HEK293 (cell line): ENCODE measurements at regions not wholly inside any gene's neighbourhood (a gene's known extent, or its start where the extent isn't known, plus 50 kb on each side); places are given as distances from the start of the nearest gene placed in this dataset.

Source experiments
- CTCF ChIA-PET: fragments of 350-600 bp; formaldehyde crosslinking; extraction: SDS; loops from one replicate; lab custom pipeline; 2021; ENCODE audit warnings: antibody characterized with exemption; lab: Yijun Ruan, JAX
- POLR2A ChIA-PET: fragments of 300-600 bp; formaldehyde crosslinking; extraction: SDS; loops from one replicate; lab custom pipeline; 2020; ENCODE audit warnings: antibody characterized with exemption, inconsistent platforms; lab: Yijun Ruan, JAX
- H3K27ac ChIP-seq: fragments of 200-500 bp; sonication (Bioruptor generic); 2 replicates; pipeline ENCODE4 v1.5.1; 2014; ENCODE audit warnings: low read depth, low read length, control low read depth, inconsistent platforms; ENCODE audit errors: extremely low read depth
- H3K36me3 ChIP-seq, 2 experiments: fragments of 200-500 bp in 1 of 2; sonication (Bioruptor generic) in 1 of 2; 1 replicate in 1 of 2; 2 replicates in 1 of 2; pipeline ENCODE4 v1.5.1; 2014 to 2017; ENCODE audit warnings: inconsistent platforms in 2 of 2, low read length in 2 of 2; ENCODE audit not compliant: control insufficient read depth in 2 of 2, insufficient read depth in 1 of 2
- H3K4me1 ChIP-seq: fragments of 200-500 bp; sonication (Bioruptor generic); 2 replicates; pipeline ENCODE4 v1.5.1; 2014; ENCODE audit warnings: mild to moderate bottlenecking, low read length, inconsistent platforms; ENCODE audit not compliant: control insufficient read depth, insufficient read depth
- H3K4me3 ChIP-seq: 2 replicates; pipeline ENCODE4 v1.5.1; 2011; ENCODE audit warnings: low read depth, mild to moderate bottlenecking, control low read depth, low read length, moderate library complexity
- H3K9me3 ChIP-seq: fragments of 200-500 bp; sonication (Bioruptor generic); 2 replicates; pipeline ENCODE4 v1.5.1; 2014; ENCODE audit warnings: low read depth, low read length, inconsistent platforms; ENCODE audit not compliant: control insufficient read depth, insufficient read depth
- AEBP2 ChIP-seq: fragments of 450-650 bp; formaldehyde crosslinking; IDR thresholded peaks from 2 replicates; pipeline ENCODE4 v1.5.1; 2016; ENCODE audit warnings: missing biosample characterization, missing genetic modification characterization, borderline replicate concordance
- EGR2 ChIP-seq: fragments of 450-650 bp; formaldehyde crosslinking; IDR thresholded peaks from 2 replicates; pipeline ENCODE4 v1.5.1; 2016; ENCODE audit warnings: low read depth, missing biosample characterization, missing genetic modification characterization
- GLIS1 ChIP-seq: fragments of 450-650 bp; formaldehyde crosslinking; IDR thresholded peaks from 2 replicates; pipeline ENCODE4 v1.5.1; 2016; ENCODE audit warnings: missing biosample characterization, missing genetic modification characterization
- KLF1 ChIP-seq: fragments of 450-650 bp; formaldehyde crosslinking; IDR thresholded peaks from 2 replicates; pipeline ENCODE4 v1.5.1; 2016; ENCODE audit warnings: missing biosample characterization, missing genetic modification characterization
- KLF9 ChIP-seq: fragments of 450-650 bp; formaldehyde crosslinking; IDR thresholded peaks from 2 replicates; pipeline ENCODE4 v1.5.1; 2016; ENCODE audit warnings: missing biosample characterization, missing genetic modification characterization, low read depth
- MYNN ChIP-seq: fragments of 450-650 bp; formaldehyde crosslinking; IDR thresholded peaks from 2 replicates; pipeline ENCODE4 v1.5.1; 2016; ENCODE audit warnings: missing biosample characterization, missing genetic modification characterization, borderline replicate concordance
- MZF1 ChIP-seq: fragments of 450-650 bp; formaldehyde crosslinking; IDR thresholded peaks from 2 replicates; pipeline ENCODE4 v1.5.1; 2017; ENCODE audit warnings: missing biosample characterization, missing genetic modification characterization, borderline replicate concordance
- TSHZ1 ChIP-seq: fragments of 450-650 bp; formaldehyde crosslinking; IDR thresholded peaks from 2 replicates; pipeline ENCODE4 v1.5.1; 2016; ENCODE audit warnings: missing biosample characterization, missing genetic modification characterization, borderline replicate concordance
- YY1 ChIP-seq: fragments of 450-650 bp; formaldehyde crosslinking; IDR thresholded peaks from 2 replicates; pipeline ENCODE4 v1.5.1; 2018; ENCODE audit warnings: missing biosample characterization, missing genetic modification characterization
- ZBTB49 ChIP-seq: fragments of 450-650 bp; formaldehyde crosslinking; IDR thresholded peaks from 2 replicates; pipeline ENCODE4 v1.5.1; 2016; ENCODE audit warnings: missing biosample characterization, missing genetic modification characterization, low read depth
- ZEB2 ChIP-seq: fragments of 450-650 bp; formaldehyde crosslinking; IDR thresholded peaks from 2 replicates; pipeline ENCODE4 v1.5.1; 2016; ENCODE audit warnings: missing biosample characterization, missing genetic modification characterization
- ZFHX2 ChIP-seq: fragments of 450-650 bp; formaldehyde crosslinking; conservative IDR thresholded peaks from 2 replicates; pipeline ENCODE4 v1.5.1; 2016; ENCODE audit warnings: missing biosample characterization, missing genetic modification characterization
- ZNF132 ChIP-seq: fragments of 450-650 bp; formaldehyde crosslinking; IDR thresholded peaks from 2 replicates; pipeline ENCODE4 v1.5.1; 2017; ENCODE audit warnings: missing biosample characterization, missing genetic modification characterization, borderline replicate concordance
- ZNF18 ChIP-seq: fragments of 450-650 bp; formaldehyde crosslinking; IDR thresholded peaks from 2 replicates; pipeline ENCODE4 v1.5.1; 2016; ENCODE audit warnings: missing biosample characterization, missing genetic modification characterization
- ZNF2 ChIP-seq: fragments of 450-650 bp; formaldehyde crosslinking; IDR thresholded peaks from 2 replicates; pipeline ENCODE4 v1.5.1; 2016; ENCODE audit warnings: missing biosample characterization, missing genetic modification characterization
- ZNF266 ChIP-seq: fragments of 450-650 bp; formaldehyde crosslinking; IDR thresholded peaks from 2 replicates; pipeline ENCODE4 v1.5.1; 2016; ENCODE audit warnings: missing biosample characterization, missing genetic modification characterization, low read depth
- ZNF274 ChIP-seq, 2 experiments: fragments of 200-500 bp in 1 of 2; fragments of 450-650 bp in 1 of 2; sonication (Bioruptor generic) in 1 of 2; formaldehyde crosslinking in 1 of 2; IDR thresholded peaks; 2 replicates each; pipeline versions ENCODE4 v1.5.1 to v1.6.1; 2014 to 2016; ENCODE audit warnings: borderline replicate concordance in 1 of 2, inconsistent platforms in 1 of 2, low read length in 1 of 2, missing biosample characterization in 1 of 2, missing genetic modification characterization in 1 of 2
- ZNF426 ChIP-seq: fragments of 450-650 bp; formaldehyde crosslinking; IDR thresholded peaks from 2 replicates; pipeline ENCODE4 v1.5.1; 2017; ENCODE audit warnings: missing biosample characterization, missing genetic modification characterization, mild to moderate bottlenecking, inconsistent platforms, moderate library complexity
- ZNF521 ChIP-seq: fragments of 450-650 bp; formaldehyde crosslinking; IDR thresholded peaks from 2 replicates; pipeline ENCODE4 v1.5.1; 2017; ENCODE audit warnings: missing biosample characterization, mild to moderate bottlenecking, missing genetic modification characterization
- ZNF548 ChIP-seq: fragments of 450-650 bp; formaldehyde crosslinking; IDR thresholded peaks from 2 replicates; pipeline ENCODE4 v1.5.1; 2016; ENCODE audit warnings: missing biosample characterization, missing genetic modification characterization
- ZNF670 ChIP-seq: fragments of 450-650 bp; formaldehyde crosslinking; IDR thresholded peaks from 2 replicates; pipeline ENCODE4 v1.5.1; 2016; ENCODE audit warnings: missing biosample characterization, missing genetic modification characterization, low read depth
- ZNF707 ChIP-seq: fragments of 450-650 bp; formaldehyde crosslinking; IDR thresholded peaks from 2 replicates; pipeline ENCODE4 v1.5.1; 2016; ENCODE audit warnings: missing biosample characterization, missing genetic modification characterization
- ZNF747 ChIP-seq: fragments of 450-650 bp; formaldehyde crosslinking; IDR thresholded peaks from 2 replicates; pipeline ENCODE4 v1.5.1; 2016; ENCODE audit warnings: missing biosample characterization, missing genetic modification characterization
- ZNF776 ChIP-seq: fragments of 450-650 bp; formaldehyde crosslinking; IDR thresholded peaks from 2 replicates; pipeline ENCODE4 v1.5.0; 2017; ENCODE audit warnings: missing biosample characterization, missing genetic modification characterization, borderline replicate concordance
- ZNF830 ChIP-seq: fragments of 450-650 bp; IDR thresholded peaks from 2 replicates; pipeline ENCODE4 v1.5.0; 2018; ENCODE audit warnings: missing biosample characterization, missing genetic modification characterization, low read depth, mild to moderate bottlenecking, moderate library complexity
- ZSCAN4 ChIP-seq: fragments of 450-650 bp; formaldehyde crosslinking; IDR thresholded peaks from 2 replicates; pipeline ENCODE4 v1.5.1; 2017; ENCODE audit warnings: missing biosample characterization, missing genetic modification characterization

GRCh38 chr7:131653418-131654248 lies 97.2 kb upstream of the PODXL start:
- no peaks in the 10 kb centered on the region for H3K9me3 ChIP-seq
- no peaks in the 10 kb centered on the region for H3K36me3 ChIP-seq
- H3K4me3 ChIP-seq = no peak overlapping the region
- H3K4me1 ChIP-seq = no peaks in the 10 kb centered on the region
- H3K27ac ChIP-seq = no peak overlapping the region
- POLR2A ChIA-PET = no interaction called here
- CTCF ChIA-PET = interaction anchor here (0.7 to 3.4 kb wide), 8 partner anchors 104 to 415 kb away, joined by 3 to 45 read pairs (median 9); no protein-coding TSS in a partner anchor
- TF ChIP-seq ZNF132 = no peak
- TF ChIP-seq ZNF426 = no peak
- no peak for TF ChIP-seq ZNF747
- no peak for TF ChIP-seq MYNN (tag by site-specific recombination)
- TF ChIP-seq MZF1 (tag by site-specific recombination) = no peak
- no peak; the same call in 1 of the 2 replicates for TF ChIP-seq EGR2
- 0 out of 2 replicates have a peak, but pooled peaks have one; percentile 5 for TF ChIP-seq ZFHX2 (tag by site-specific recombination)
- no peak for TF ChIP-seq KLF1 (tag by site-specific recombination)
- TF ChIP-seq ZNF776 (tag by site-specific recombination) = peak; percentile 81; the same call in 1 of the 2 replicates
- peak; percentile 78 for TF ChIP-seq GLIS1 (tag by site-specific recombination)
- TF ChIP-seq ZNF2 (tag by site-specific recombination) = no peak
- no peak for TF ChIP-seq ZNF521
- peak; percentile 45; the same call in 1 of the 2 replicates for TF ChIP-seq ZNF266
- TF ChIP-seq ZNF274 (IDR thresholded peaks at IDR 0.05; ENCODE audit: low read length) = no peak
- TF ChIP-seq ZNF274 (tag by site-specific recombination; IDR thresholded peaks at IDR 0.05; ENCODE audit: borderline replicate concordance) = 0 out of 2 replicates have a peak, but pooled peaks have one; percentile 16
- no peak for TF ChIP-seq TSHZ1
- peak; percentile 11; the same call in 1 of the 2 replicates for TF ChIP-seq ZNF707
- TF ChIP-seq ZNF18 (tag by site-specific recombination) = peak; percentile 51
- peak; percentile 22; the same call in 1 of the 2 replicates for TF ChIP-seq KLF9 (tag by site-specific recombination)
- TF ChIP-seq ZBTB49 = no peak
- 0 out of 2 replicates have a peak, but pooled peaks have one; percentile 8 for TF ChIP-seq ZNF670 (tag by site-specific recombination)
- TF ChIP-seq ZNF830 (tag by site-specific recombination) = no peak
- no peak for TF ChIP-seq ZNF548 (tag by site-specific recombination)
- no peak for TF ChIP-seq AEBP2 (tag by site-specific recombination)
- no peak for TF ChIP-seq ZEB2 (tag by site-specific recombination)
- peak; percentile 9; the same call in 1 of the 2 replicates for TF ChIP-seq ZSCAN4
- no peak for TF ChIP-seq YY1
